HG03469 (cell line): ENCODE measurements at regions not wholly inside any gene's neighbourhood (a gene's known extent, or its start where the extent isn't known, plus 50 kb on each side); places are given as distances from the start of the nearest gene placed in this dataset.
"Not testable (repeated sequence)": the region's sequence is repeated elsewhere in the genome, so short reads cannot be mapped to it uniquely, and the experiment has no call there.

ENCODE experiments used
- ATAC-seq: cut with Tn5 transposase; IDR thresholded peaks from one replicate; pipeline ENCODE4 v1.9.1; 2021; ENCODE audit warnings: mild to moderate bottlenecking, moderate library complexity, moderate number of reproducible peaks; ENCODE audit not compliant: unreplicated experiment

GRCh38 chr2:595831-596592 lies 81.2 kb downstream of the TMEM18 start:
- no peak for ATAC-seq

GRCh38 chr2:595141-595815 lies 81.9 kb downstream of the TMEM18 start:
- no peak for ATAC-seq

GRCh38 chr2:594297-594949 lies 82.8 kb downstream of the TMEM18 start:
- no peak for ATAC-seq

- ATAC-seq: no peak
These were observed 83.7 kb downstream of the TMEM18 start for GRCh38 chr2:593356-594026.

- no peak for ATAC-seq
These were observed 84.5 kb downstream of the TMEM18 start for GRCh38 chr2:592737-593136.

- no peak for ATAC-seq
These were observed 86.7 kb downstream of the TMEM18 start for GRCh38 chr2:590214-591175.

GRCh38 chr2:589281-590130 lies 87.7 kb downstream of the TMEM18 start:
- no peak for ATAC-seq

GRCh38 chr2:588074-588645 lies 89.0 kb downstream of the TMEM18 start:
- no peak for ATAC-seq

- ATAC-seq: no peak
These were observed 89.9 kb downstream of the TMEM18 start for GRCh38 chr2:587087-587960.

- ATAC-seq: no peak
These were observed 90.5 kb downstream of the TMEM18 start for GRCh38 chr2:586641-587076.

- ATAC-seq: peak; percentile 100
These were observed 92.1 kb downstream of the TMEM18 start for GRCh38 chr2:584863-585823.

GRCh38 chr2:583666-584065 lies 93.5 kb downstream of the TMEM18 start:
- ATAC-seq: no peak

GRCh38 chr2:582792-583528 lies 94.2 kb downstream of the TMEM18 start:
- no peak for ATAC-seq

- not testable (repeated sequence) for ATAC-seq
These were observed 94.9 kb downstream of the TMEM18 start for GRCh38 chr2:582289-582688.

- no peak for ATAC-seq
These were observed 97.2 kb downstream of the TMEM18 start for GRCh38 chr2:579961-580360.

- ATAC-seq: no peak
These were observed 97.8 kb downstream of the TMEM18 start for GRCh38 chr2:579351-579886.
